ENCODE measurements at regions not wholly inside any gene's neighbourhood (a gene's known extent, or its start where the extent isn't known, plus 50 kb on each side); places are given as distances from the start of the nearest gene placed in this dataset.

GRCh38 chr11:91846002-91846401 lies 378.6 kb upstream of the FAT3 start:
- TF ChIP-seq EZH2phosphoT487 (IDR thresholded peaks at IDR 0.05; ENCODE audit: borderline replicate concordance, low read length) (no peak), CTCF (conservative IDR thresholded peaks at IDR 0.05; ENCODE audit: low read depth, low read length) (no peak)
